ENCODE measurements at regions not wholly inside any gene's neighbourhood (a gene's known extent, or its start where the extent isn't known, plus 50 kb on each side); places are given as distances from the start of the nearest gene placed in this dataset.

- Histone ChIP-seq H3K27ac (peak overlapping the region; percentile 95), H2AFZ (no peak overlapping the region), H4K20me1 (ENCODE audit: insufficient read depth) (peaks cover 6% of the 10 kb centered on the region), H3K79me2 (ENCODE audit: low read depth) (peaks cover 51% of the 10 kb centered on the region), H3K36me3 (ENCODE audit: low read depth) (no peaks in the 10 kb centered on the region), H3K4me1 (replicated peaks; ENCODE audit: insufficient read depth) (peaks cover 31% of the 10 kb centered on the region), H3K4me2 (peak overlapping the region; percentile 99), H3K9me3 (ENCODE audit: insufficient read depth, low read depth) (no peaks in the 10 kb centered on the region), H3K9me2 (ENCODE audit: insufficient read depth) (no peaks in the 10 kb centered on the region), H3K4me3 (peak overlapping the region; percentile 82), H3F3A (ENCODE audit: insufficient read depth, low read depth) (peaks cover 54% of the 10 kb centered on the region), H3K27me3 (ENCODE audit: insufficient read depth, low read depth) (no peaks in the 10 kb centered on the region)
- TF ChIP-seq, protein P1, sequence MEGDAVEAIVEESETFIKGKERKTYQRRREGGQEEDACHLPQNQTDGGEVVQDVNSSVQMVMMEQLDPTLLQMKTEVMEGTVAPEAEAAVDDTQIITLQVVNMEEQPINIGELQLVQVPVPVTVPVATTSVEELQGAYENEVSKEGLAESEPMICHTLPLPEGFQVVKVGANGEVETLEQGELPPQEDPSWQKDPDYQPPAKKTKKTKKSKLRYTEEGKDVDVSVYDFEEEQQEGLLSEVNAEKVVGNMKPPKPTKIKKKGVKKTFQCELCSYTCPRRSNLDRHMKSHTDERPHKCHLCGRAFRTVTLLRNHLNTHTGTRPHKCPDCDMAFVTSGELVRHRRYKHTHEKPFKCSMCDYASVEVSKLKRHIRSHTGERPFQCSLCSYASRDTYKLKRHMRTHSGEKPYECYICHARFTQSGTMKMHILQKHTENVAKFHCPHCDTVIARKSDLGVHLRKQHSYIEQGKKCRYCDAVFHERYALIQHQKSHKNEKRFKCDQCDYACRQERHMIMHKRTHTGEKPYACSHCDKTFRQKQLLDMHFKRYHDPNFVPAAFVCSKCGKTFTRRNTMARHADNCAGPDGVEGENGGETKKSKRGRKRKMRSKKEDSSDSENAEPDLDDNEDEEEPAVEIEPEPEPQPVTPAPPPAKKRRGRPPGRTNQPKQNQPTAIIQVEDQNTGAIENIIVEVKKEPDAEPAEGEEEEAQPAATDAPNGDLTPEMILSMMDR (conservative IDR thresholded peaks at IDR 0.05): no peak
- no peak for TF ChIP-seq EZH2 (IDR thresholded peaks at IDR 0.05; ENCODE audit: low read depth)
- intact Hi-C loops (cut with micrococcal nuclease; ENCODE audit: unreplicated experiment): loop anchor here (5.0 kb wide), 1 partner anchor 233 kb away; no protein-coding TSS in a partner anchor
- BruUV-seq (replicated peaks): no TSS peak
- ChIA-PET POLR2A (ENCODE audit: unreplicated experiment) (interaction anchor here (0.5 kb wide), 1 partner anchor 179 kb away, joined by 3 read pairs; no protein-coding TSS in a partner anchor), CTCF (no interaction called here)
- DNase-seq: no peak
Measured at GRCh38 chr17:77320044-77320440, 179.3 kb downstream of the SEC14L1 start.

- H3K9me2 ChIP-seq (ENCODE audit: insufficient read depth): no peaks in the 10 kb centered on the region
- ChIA-PET CTCF (no interaction called here), POLR2A (ENCODE audit: unreplicated experiment) (interaction anchor here (0.5 kb wide), 1 partner anchor 179 kb away, joined by 3 read pairs; no protein-coding TSS in a partner anchor)
- H4K20me1 ChIP-seq (ENCODE audit: insufficient read depth): peaks cover 6% of the 10 kb centered on the region
- no peaks in the 10 kb centered on the region for H3K27me3 ChIP-seq (ENCODE audit: insufficient read depth, low read depth)
- intact Hi-C loops (cut with micrococcal nuclease; ENCODE audit: unreplicated experiment): loop anchor here (5.0 kb wide), 1 partner anchor 233 kb away; no protein-coding TSS in a partner anchor
- no peak overlapping the region for H2AFZ ChIP-seq
- peaks cover 57% of the 10 kb centered on the region for H3K79me2 ChIP-seq (ENCODE audit: low read depth)
- peak overlapping the region; percentile 99 for H3K4me2 ChIP-seq
- peak in 1 of 2 experiments; percentile 19 for DNase-seq
- peaks cover 54% of the 10 kb centered on the region for H3F3A ChIP-seq (ENCODE audit: insufficient read depth, low read depth)
- H3K4me3 ChIP-seq: peak overlapping the region; percentile 82
- H3K36me3 ChIP-seq (ENCODE audit: low read depth): no peaks in the 10 kb centered on the region
- H3K9me3 ChIP-seq (ENCODE audit: insufficient read depth, low read depth): no peaks in the 10 kb centered on the region
- peak overlapping the region; percentile 95 for H3K27ac ChIP-seq
- TF ChIP-seq, protein P1 (conservative IDR thresholded peaks at IDR 0.05): no peak
- TF ChIP-seq EZH2 (IDR thresholded peaks at IDR 0.05; ENCODE audit: low read depth): no peak
- peaks cover 38% of the 10 kb centered on the region for H3K4me1 ChIP-seq (replicated peaks; ENCODE audit: insufficient read depth)
- BruUV-seq (replicated peaks): no TSS peak
Measured at GRCh38 chr17:77320485-77321256, 179.9 kb downstream of the SEC14L1 start.

GRCh38 chr17:77321649-77322513 lies 181.1 kb downstream of the SEC14L1 start:
- H3K4me1 ChIP-seq (replicated peaks; ENCODE audit: insufficient read depth): peaks cover 38% of the 10 kb centered on the region
- no TSS peak for BruUV-seq (replicated peaks)
- POLR2A ChIA-PET (ENCODE audit: unreplicated experiment): interaction anchor here (0.7 to 0.8 kb wide), 3 partner anchors 33 to 119 kb away, joined by 3 to 5 read pairs (median 4); no protein-coding TSS in a partner anchor
- DNase-seq: peak in 1 of 2 experiments; percentile 17
- no peak for TF ChIP-seq EZH2 (IDR thresholded peaks at IDR 0.05; ENCODE audit: low read depth)
- TF ChIP-seq, protein P1 (conservative IDR thresholded peaks at IDR 0.05): no peak
- peaks cover 70% of the 10 kb centered on the region for H3K79me2 ChIP-seq (ENCODE audit: low read depth)
- H4K20me1 ChIP-seq (ENCODE audit: insufficient read depth): peaks cover 14% of the 10 kb centered on the region
- no peak overlapping the region for H2AFZ ChIP-seq
- H3F3A ChIP-seq (ENCODE audit: insufficient read depth, low read depth): peaks cover 54% of the 10 kb centered on the region
- peak overlapping the region; percentile 99 for H3K4me2 ChIP-seq
- peak overlapping the region; percentile 95 for H3K27ac ChIP-seq
- CTCF ChIA-PET: no interaction called here
- no peaks in the 10 kb centered on the region for H3K9me2 ChIP-seq (ENCODE audit: insufficient read depth)
- intact Hi-C loops (cut with micrococcal nuclease; ENCODE audit: unreplicated experiment): loop anchor here (5.0 kb wide), 1 partner anchor 235 kb away; no protein-coding TSS in a partner anchor
- no peaks in the 10 kb centered on the region for H3K36me3 ChIP-seq (ENCODE audit: low read depth)
- no peaks in the 10 kb centered on the region for H3K9me3 ChIP-seq (ENCODE audit: insufficient read depth, low read depth)
- H3K27me3 ChIP-seq (ENCODE audit: insufficient read depth, low read depth): no peaks in the 10 kb centered on the region
- H3K4me3 ChIP-seq: peak overlapping the region; percentile 82
